DMS53 treated with DMSO at 0.1 percent for 48 hours (cell line): ENCODE measurements at regions not wholly inside any gene's neighbourhood (a gene's known extent, or its start where the extent isn't known, plus 50 kb on each side); places are given as distances from the start of the nearest gene placed in this dataset.
"Not testable (repeated sequence)": the region's sequence is repeated elsewhere in the genome, so short reads cannot be mapped to it uniquely, and the experiment has no call there.

Experiments
- DNase-seq: peaks from one replicate; lab custom pipeline; 2025; ENCODE audit not compliant: unreplicated experiment; lab: John Stamatoyannopoulos, UW

GRCh38 chr11:44387825-44388224 is 77.9 kb upstream of the ALX4 start:
- no peak for DNase-seq

GRCh38 chr11:44388828-44389657 is 79.1 kb upstream of the ALX4 start:
- no peak for DNase-seq

- DNase-seq: no peak
Measured at GRCh38 chr11:44389963-44390605, 80.1 kb upstream of the ALX4 start.

- DNase-seq: not testable (repeated sequence)
Measured at GRCh38 chr11:44391004-44391403, 81.1 kb upstream of the ALX4 start.

GRCh38 chr11:44396746-44397145 is 86.8 kb upstream of the ALX4 start:
- not testable (repeated sequence) for DNase-seq

- no peak for DNase-seq
Measured at GRCh38 chr11:44397586-44398178, 87.7 kb upstream of the ALX4 start.

GRCh38 chr11:44398266-44399030 is 88.5 kb upstream of the ALX4 start:
- DNase-seq: no peak

GRCh38 chr11:44399968-44400367 is 90.0 kb upstream of the ALX4 start:
- no peak for DNase-seq

GRCh38 chr11:44400431-44400830 is 90.5 kb upstream of the ALX4 start:
- DNase-seq: no peak

GRCh38 chr11:44402466-44403075 is 92.6 kb upstream of the ALX4 start:
- no peak for DNase-seq

GRCh38 chr11:44403176-44403575 is 93.2 kb upstream of the ALX4 start:
- no peak for DNase-seq

- no peak for DNase-seq
Measured at GRCh38 chr11:44403587-44404273, 93.8 kb upstream of the ALX4 start.

- DNase-seq: no peak
Measured at GRCh38 chr11:44404301-44404700, 94.4 kb upstream of the ALX4 start.

GRCh38 chr11:44404736-44405395 is 94.9 kb upstream of the ALX4 start:
- no peak for DNase-seq

GRCh38 chr11:44407211-44407996 is 97.5 kb upstream of the ALX4 start:
- DNase-seq: no peak

GRCh38 chr11:44408141-44408540 is 98.2 kb upstream of the ALX4 start:
- no peak for DNase-seq

GRCh38 chr11:44408711-44409470 is 99.0 kb upstream of the ALX4 start:
- no peak for DNase-seq

- no peak for DNase-seq
Measured at GRCh38 chr11:44409558-44410236, 99.8 kb upstream of the ALX4 start.
